Esophagus squamous epithelium (tissue), 5 donors: ENCODE measurements at regions not wholly inside any gene's neighbourhood (a gene's known extent, or its start where the extent isn't known, plus 50 kb on each side); places are given as distances from the start of the nearest gene placed in this dataset.
"Not testable (repeated sequence)": the region's sequence is repeated elsewhere in the genome, so short reads cannot be mapped to it uniquely, and the experiment has no call there.

Experiments
- DNase-seq: peaks from one replicate; lab custom pipeline; 2025; lab: John Stamatoyannopoulos, UW
- H3K27ac ChIP-seq, 4 donors: fragments of 200-600 bp; sonication (generic); one replicate each; pipeline ENCODE4 v1.5.1; 2016 to 2019; ENCODE audit warnings: mild to moderate bottlenecking in 1 of 4
- H3K27me3 ChIP-seq, 4 donors: fragments of 200-600 bp; sonication (generic); 1 replicate in 3 of 4; 2 replicates in 1 of 4; pipeline versions ENCODE4 v1.5.1 to v1.6.0; 2017 to 2021; ENCODE audit warnings: antibody characterized with exemption in 1 of 4
- H3K36me3 ChIP-seq, 3 donors: fragments of 200-600 bp; sonication (generic); one replicate each; pipeline ENCODE4 v1.5.1; 2016 to 2019
- H3K4me1 ChIP-seq, 3 donors: fragments of 200-600 bp; sonication (generic); one replicate each; pipeline ENCODE4 v1.5.1; 2017 to 2019
- H3K4me3 ChIP-seq, 4 donors: fragments of 200-600 bp; sonication (generic); 1 replicate in 3 of 4; 2 replicates in 1 of 4; pipeline ENCODE4 v1.5.1; 2016 to 2019; ENCODE audit warnings: mild to moderate bottlenecking in 2 of 4, moderate library complexity in 1 of 4
- H3K9me3 ChIP-seq, 3 donors: fragments of 200-600 bp; sonication (generic); one replicate each; pipeline ENCODE4 v1.5.1; 2016 to 2019
- CTCF ChIP-seq, 6 experiments: fragments of 450-650 bp in 4 of 6; fragments of 200-600 bp in 2 of 6; sonication (generic) in 2 of 6; IDR thresholded peaks; one replicate each; pipeline ENCODE4 v1.5.1; 2016 to 2019; ENCODE audit warnings: antibody characterized with exemption in 6 of 6, mild to moderate bottlenecking in 4 of 6, moderate library complexity in 4 of 6
- POLR2A ChIP-seq, 4 donors: fragments of 450-650 bp; IDR thresholded peaks; one replicate each; pipeline ENCODE4 v1.6.1; 2017; ENCODE audit warnings: antibody characterized with exemption in 4 of 4, mild to moderate bottlenecking in 4 of 4, moderate library complexity in 3 of 4
- WGBS, 2 donors: methylation state at CpG; one replicate each; pipeline ENCODE4 v1.1.5; 2018; 5-methylcytosine and 5-hydroxymethylcytosine counted together
- intact Hi-C: fragments of 100-400 bp; cut with DNase I; formaldehyde crosslinking; loops from one replicate; pipeline ENCODE4 v1.15.0; 2022
- donor health status: DM: yes; HTN: yes; CAD: no.

GRCh38 chr2:144730711-144731110 lies 210.8 kb upstream of the ZEB2 start:
- no peaks in the 10 kb centered on the region for H3K4me1 ChIP-seq
- H3K27me3 ChIP-seq = no peaks in the 10 kb centered on the region
- no peak for TF ChIP-seq CTCF (IDR thresholded peaks at IDR 0.05)
- TF ChIP-seq POLR2A (IDR thresholded peaks at IDR 0.05) = no peak
- H3K36me3 ChIP-seq = no peaks in the 10 kb centered on the region
- DNase-seq = no peak
- H3K27ac ChIP-seq = no peak overlapping the region
- 29 to 37% methylated on average over 2 of the region's 2 CpGs for WGBS, 2 donors
- H3K9me3 ChIP-seq = no peaks in the 10 kb centered on the region
- intact Hi-C loops = no loop called here
- H3K4me3 ChIP-seq = no peak overlapping the region

GRCh38 chr2:144724460-144724859 lies 204.5 kb upstream of the ZEB2 start:
- H3K27me3 ChIP-seq, H3K4me3 ChIP-seq, H3K4me1 ChIP-seq, H3K9me3 ChIP-seq, H3K36me3 ChIP-seq, H3K27ac ChIP-seq, DNase-seq, intact Hi-C loops: not testable (repeated sequence)
- 55 to 69% methylated on average over 2 of the region's 2 CpGs for WGBS, 2 donors

- Histone ChIP-seq H3K9me3 (peaks cover 0 to 8% (median 0%) of the 10 kb centered on the region in 3 donors), H3K4me1 (no peaks in the 10 kb centered on the region), H3K36me3 (no peaks in the 10 kb centered on the region), H3K27ac (no peak overlapping the region), H3K27me3 (no peaks in the 10 kb centered on the region), H3K4me3 (no peak overlapping the region)
- no peak for TF ChIP-seq POLR2A (IDR thresholded peaks at IDR 0.05)
- TF ChIP-seq CTCF (IDR thresholded peaks at IDR 0.05) = no peak
- no peak for DNase-seq
- intact Hi-C loops = no loop called here
Observed at GRCh38 chr2:144718376-144718775, 198.5 kb upstream of the ZEB2 start.

GRCh38 chr2:144715992-144716391 lies 196.1 kb upstream of the ZEB2 start:
- Histone ChIP-seq H3K36me3 (no peaks in the 10 kb centered on the region), H3K4me3 (no peak overlapping the region), H3K9me3 (peaks cover 0 to 8% (median 0%) of the 10 kb centered on the region in 3 donors), H3K27me3 (no peaks in the 10 kb centered on the region), H3K4me1 (no peaks in the 10 kb centered on the region), H3K27ac (no peak overlapping the region)
- TF ChIP-seq POLR2A (IDR thresholded peaks at IDR 0.05) = no peak
- TF ChIP-seq CTCF (IDR thresholded peaks at IDR 0.05) = no peak
- DNase-seq = no peak
- 76 to 78% methylated on average over 3 of the region's 3 CpGs for WGBS, 2 donors
- intact Hi-C loops = no loop called here

- H3K4me3 ChIP-seq = no peak overlapping the region
- intact Hi-C loops = no loop called here
- H3K9me3 ChIP-seq = peaks cover 0 to 5% (median 0%) of the 10 kb centered on the region in 3 donors
- no peak for DNase-seq
- no peaks in the 10 kb centered on the region for H3K4me1 ChIP-seq
- TF ChIP-seq CTCF (IDR thresholded peaks at IDR 0.05) (no peak), POLR2A (IDR thresholded peaks at IDR 0.05) (no peak)
- H3K27ac ChIP-seq = peak overlapping the region in 1 of 4 donors; percentile 3
- H3K36me3 ChIP-seq = no peaks in the 10 kb centered on the region
- WGBS, 2 donors = 76 to 79% methylated on average over 1 of the region's 1 CpG
- no peaks in the 10 kb centered on the region for H3K27me3 ChIP-seq
Observed at GRCh38 chr2:144713410-144713809, 193.5 kb upstream of the ZEB2 start.

- WGBS, 2 donors = 67 to 74% methylated on average over 1 of the region's 1 CpG
- H3K27ac ChIP-seq = no peak overlapping the region
- no peak for TF ChIP-seq CTCF (IDR thresholded peaks at IDR 0.05)
- no peak for TF ChIP-seq POLR2A (IDR thresholded peaks at IDR 0.05)
- H3K4me1 ChIP-seq = no peaks in the 10 kb centered on the region
- H3K4me3 ChIP-seq = no peak overlapping the region
- intact Hi-C loops = no loop called here
- H3K36me3 ChIP-seq = no peaks in the 10 kb centered on the region
- H3K27me3 ChIP-seq = no peaks in the 10 kb centered on the region
- H3K9me3 ChIP-seq = no peaks in the 10 kb centered on the region
- DNase-seq = no peak
Observed at GRCh38 chr2:144712550-144712940, 192.6 kb upstream of the ZEB2 start.
